HG03342 (cell line): ENCODE measurements at regions not wholly inside any gene's neighbourhood (a gene's known extent, or its start where the extent isn't known, plus 50 kb on each side); places are given as distances from the start of the nearest gene placed in this dataset.
"Not testable (repeated sequence)": the region's sequence is repeated elsewhere in the genome, so short reads cannot be mapped to it uniquely, and the experiment has no call there.

Source experiments
- ATAC-seq: cut with Tn5 transposase; IDR thresholded peaks from one replicate; pipeline ENCODE4 v1.9.1; 2021; ENCODE audit warnings: mild to moderate bottlenecking, moderate library complexity; ENCODE audit not compliant: unreplicated experiment

- ATAC-seq: no peak
Observed at GRCh38 chr13:74747186-74747955, 613.2 kb upstream of the KLF12 start.

GRCh38 chr13:74743992-74744391, 609.8 kb upstream of the KLF12 start:
- ATAC-seq: no peak

GRCh38 chr13:74741732-74742131, 607.5 kb upstream of the KLF12 start:
- no peak for ATAC-seq

DNA sequence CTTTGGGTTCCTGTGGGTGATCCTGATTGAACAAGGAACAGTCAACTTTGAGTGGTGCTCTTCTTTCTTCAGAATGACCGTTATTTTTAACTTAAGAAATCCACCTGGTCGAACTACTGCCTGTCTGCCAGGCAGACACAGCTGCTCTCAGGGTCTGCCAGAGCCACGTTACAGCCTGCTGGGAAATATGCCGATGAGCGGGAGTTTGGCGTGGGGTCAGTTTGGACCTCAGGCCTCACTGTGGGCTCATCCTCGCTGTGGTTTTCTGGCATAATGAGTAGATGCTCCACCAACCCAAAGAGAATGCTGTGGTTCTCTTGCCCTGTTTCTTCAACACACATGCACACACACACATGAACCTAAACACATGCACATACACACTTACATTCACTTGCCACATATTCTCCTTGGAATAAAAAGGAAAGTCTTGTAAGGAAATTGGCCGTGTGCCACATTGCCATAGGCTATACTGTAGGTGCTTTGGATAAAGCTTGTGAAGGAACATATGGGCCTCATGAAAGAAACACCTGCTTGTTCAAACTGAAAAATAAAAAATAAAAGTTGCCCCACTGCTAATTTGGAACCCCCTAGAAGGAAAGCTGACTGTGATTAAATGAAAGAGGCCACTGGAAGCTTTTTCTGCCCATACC, 598.7 kb upstream of the KLF12 start:
- no peak for ATAC-seq

- no peak for ATAC-seq
Observed at GRCh38 chr13:74731731-74732130, 597.5 kb upstream of the KLF12 start.

GRCh38 chr13:74730556-74731331, 596.5 kb upstream of the KLF12 start:
- no peak for ATAC-seq

- no peak for ATAC-seq
Observed at GRCh38 chr13:74726206-74726605, 592.0 kb upstream of the KLF12 start.

GRCh38 chr13:74718232-74718842, 584.1 kb upstream of the KLF12 start:
- ATAC-seq: not testable (repeated sequence)

- no peak for ATAC-seq
Observed at GRCh38 chr13:74715718-74716117, 581.5 kb upstream of the KLF12 start.

- no peak for ATAC-seq
Observed at GRCh38 chr13:74710006-74710405, 575.8 kb upstream of the KLF12 start.

DNA sequence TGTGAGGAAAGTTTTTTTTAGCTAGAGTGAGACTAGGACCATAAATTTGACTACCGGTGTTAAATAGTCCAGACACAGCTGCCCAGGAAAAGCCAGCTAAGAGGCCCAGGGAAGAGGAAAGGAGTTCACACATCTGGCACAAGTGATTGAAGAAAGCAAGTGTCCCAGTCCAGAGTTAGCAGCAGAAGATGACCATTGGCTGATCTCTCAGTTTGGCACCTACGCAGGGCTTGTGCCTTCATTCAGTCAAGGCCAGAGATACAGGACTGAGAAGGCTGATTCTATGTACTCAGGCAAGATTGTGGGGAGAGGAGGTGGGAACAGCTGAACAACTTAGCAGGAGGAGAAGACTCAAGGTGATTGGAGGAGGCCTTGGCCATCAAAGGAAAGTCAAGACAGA, 575.0 kb upstream of the KLF12 start:
- ATAC-seq: no peak

GRCh38 chr13:74708629-74709028, 574.4 kb upstream of the KLF12 start:
- no peak for ATAC-seq

DNA sequence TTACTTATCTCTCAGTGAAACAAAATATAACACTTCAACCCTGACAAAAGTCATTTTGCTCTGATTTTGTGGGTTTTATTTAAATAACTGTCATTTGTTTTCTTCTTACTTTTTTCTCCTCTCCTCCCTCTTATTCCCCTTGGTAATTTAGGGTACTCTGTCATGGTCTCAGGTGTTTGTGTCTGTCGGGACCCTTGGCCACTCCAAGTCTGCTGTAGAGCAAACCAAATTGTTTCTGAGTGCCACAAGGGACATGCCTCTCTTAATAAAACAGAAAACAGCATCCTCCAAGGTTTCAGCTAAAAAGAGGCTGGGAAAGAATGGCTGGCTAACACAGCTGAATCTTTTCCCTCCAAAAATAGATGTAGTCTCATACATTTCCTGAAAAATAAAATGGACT, 573.1 kb upstream of the KLF12 start:
- ATAC-seq: no peak

GRCh38 chr13:74706801-74707200, 572.6 kb upstream of the KLF12 start:
- ATAC-seq: no peak

DNA sequence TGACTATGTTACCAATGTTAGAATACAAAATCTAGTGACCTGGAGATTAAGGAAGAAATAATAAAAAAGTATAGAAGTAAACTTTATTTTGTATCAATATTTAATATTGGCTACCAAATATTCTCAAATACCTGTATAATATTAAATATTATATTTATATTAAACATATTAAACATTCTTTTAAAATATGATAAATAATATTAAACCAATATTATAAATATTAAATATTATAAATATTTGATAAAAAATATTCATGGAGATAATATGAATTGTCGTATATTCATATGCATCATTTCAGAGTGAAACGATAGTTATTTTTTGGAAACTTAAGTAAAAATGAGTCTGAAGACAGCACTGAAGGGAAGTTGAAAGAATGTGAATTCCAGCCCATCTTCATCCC, 571.2 kb upstream of the KLF12 start:
- no peak for ATAC-seq

- no peak for ATAC-seq
Observed at GRCh38 chr13:74703855-74704387, 569.7 kb upstream of the KLF12 start.

DNA sequence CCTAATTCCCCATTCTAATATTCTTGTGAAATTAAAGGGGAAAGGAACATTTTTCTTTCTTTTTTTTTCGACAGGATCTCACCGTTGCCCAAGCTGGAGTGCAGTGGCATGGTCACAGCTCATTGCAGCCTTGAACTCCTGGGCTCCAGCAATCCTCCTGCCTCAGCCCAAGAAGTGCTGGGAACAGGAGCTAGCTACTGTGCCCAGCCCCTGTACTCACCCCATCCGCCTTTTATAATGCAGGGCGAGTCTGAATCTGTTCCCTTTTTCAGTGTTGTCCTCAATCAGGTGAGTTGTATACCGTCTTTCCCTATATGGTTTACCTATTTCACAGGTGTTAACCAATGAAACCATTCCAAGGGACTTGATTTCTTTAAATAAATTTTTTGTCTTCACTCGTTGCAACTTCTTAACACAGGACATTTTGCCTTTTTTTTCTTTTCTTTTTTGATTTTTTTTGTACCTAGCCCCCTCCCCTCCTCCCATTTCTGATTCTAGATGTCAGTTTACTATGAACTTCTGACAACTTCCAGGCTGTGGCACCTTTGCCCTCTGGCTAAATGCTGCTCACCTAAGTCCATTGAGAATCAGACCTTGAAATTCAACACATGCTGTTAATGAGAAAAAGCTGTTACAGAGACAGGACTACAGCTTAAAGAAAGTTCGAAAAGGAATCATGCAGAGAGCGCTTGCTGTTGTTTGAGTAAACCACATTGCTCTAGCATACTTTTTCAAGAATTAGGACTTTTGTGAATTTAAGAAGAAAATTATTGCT, 562.1 kb upstream of the KLF12 start:
- ATAC-seq: no peak

DNA sequence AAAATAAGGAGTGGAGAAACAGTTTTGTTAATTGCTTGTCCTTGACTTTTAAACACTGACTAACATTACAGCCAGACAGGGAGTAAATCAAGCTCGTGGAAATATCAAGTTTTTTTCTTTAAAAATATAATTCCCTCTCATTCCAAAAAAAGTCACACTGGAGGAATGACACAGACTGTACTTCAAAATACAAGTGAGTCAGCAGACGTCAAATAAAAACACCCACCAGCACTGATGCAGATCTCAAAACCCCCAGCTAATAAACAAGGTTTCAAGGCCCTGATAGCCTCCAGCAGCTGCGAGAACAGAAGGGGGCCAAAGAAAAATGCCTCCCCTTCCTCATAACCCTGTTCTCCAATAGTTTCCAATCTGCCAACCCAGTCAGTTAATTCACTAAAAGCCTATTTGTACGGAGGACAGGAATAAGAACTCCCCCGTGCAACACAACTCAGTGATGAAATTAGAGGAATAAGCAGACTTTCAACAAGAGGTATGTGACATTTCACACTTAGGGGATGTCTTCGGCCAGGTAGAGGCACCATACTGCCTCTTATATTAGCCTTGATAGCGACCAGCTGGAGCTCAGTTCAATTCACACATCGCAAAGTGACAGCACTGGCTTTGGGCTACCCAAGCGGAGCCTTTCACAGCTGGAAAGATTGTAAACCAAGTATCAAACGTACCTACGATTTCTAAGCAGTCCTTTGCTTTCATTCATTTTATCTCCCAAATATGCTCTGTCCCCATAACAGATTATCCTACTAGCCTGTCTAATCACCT, 561.0 kb upstream of the KLF12 start:
- ATAC-seq: no peak

- ATAC-seq: no peak
Observed at GRCh38 chr13:74687442-74688182, 553.4 kb upstream of the KLF12 start.
